HCT116 (cell line): ENCODE measurements at regions not wholly inside any gene's neighbourhood (a gene's known extent, or its start where the extent isn't known, plus 50 kb on each side); places are given as distances from the start of the nearest gene placed in this dataset.
A peak's percentile ranks its signal among the peaks of the same experiment; 100 is the strongest.

Experiments
- ATAC-seq: fragments of 200-7000 bp; cut with Tn5 transposase; 2 replicates; pipeline ENCODE4 v1.9.1; 2020; ENCODE audit warnings: mild to moderate bottlenecking, moderate library complexity
- BruUV-seq: library from RNA; stranded (reverse); fragments of 400-500 nt; replicated peaks from 2 replicates; lab custom pipeline; 2021; lab: Mats Ljungman, UMichigan
- CTCF ChIA-PET: fragments of 300-600 bp; sonication (Branson Sonifier 250); formaldehyde crosslinking; loops from one replicate; lab custom pipeline; 2021; ENCODE audit warnings: antibody characterized with exemption; lab: Charles Lee
- POLR2A ChIA-PET: fragments of 300-600, 350-600 bp; sonication (Branson Sonifier 250); formaldehyde crosslinking; loops from one replicate; lab custom pipeline; 2021; ENCODE audit warnings: antibody characterized with exemption; lab: Charles Lee
- RAD21 ChIA-PET, 2 experiments: fragments of 300-600 bp; sonication (Branson Sonifier 250); formaldehyde crosslinking; loops; one replicate each; lab custom pipeline; 2023; ENCODE audit warnings: low total read pairs in 2 of 2; ENCODE audit not compliant: uncharacterized antibody in 2 of 2, unreplicated experiment in 2 of 2, low non-redundant PET in 1 of 2; lab: Charles Lee
- DNase-seq: peaks from one replicate; pipeline ENCODE4 v3.0.0-alpha.2; 2010; ENCODE audit warnings: low read depth, low spot score
- H2AFZ ChIP-seq: fragments of 200-600 bp; shearing (Covaris generic), sonication (generic); 2 replicates; pipeline ENCODE4 v1.6.1; 2017; ENCODE audit warnings: low read depth, mixed run types, mixed read lengths, antibody characterized with exemption, low read length; ENCODE audit not compliant: poor library complexity, severe bottlenecking
- H3K27ac ChIP-seq: 2 replicates; pipeline ENCODE4 v1.5.1; 2012; ENCODE audit warnings: low read depth, low read length
- H3K27me3 ChIP-seq: fragments of 200-600 bp; sonication (generic); 2 replicates; pipeline ENCODE4 v1.6.1; 2016; ENCODE audit warnings: mixed run types, low read length, mixed read lengths; ENCODE audit not compliant: insufficient read depth
- H3K36me3 ChIP-seq, 2 experiments: fragments of 200-500 bp in 1 of 2; fragments of 200-600 bp in 1 of 2; sonication (Bioruptor generic) in 1 of 2; sonication (generic) in 1 of 2; 2 replicates each; pipeline versions ENCODE4 v1.5.1 to v1.6.1; 2014 to 2016; ENCODE audit warnings: low read length in 2 of 2, inconsistent platforms in 1 of 2, mixed read lengths in 1 of 2, mixed run types in 1 of 2; ENCODE audit not compliant: insufficient read depth in 2 of 2, control insufficient read depth in 1 of 2
- H3K4me1 ChIP-seq, 2 experiments: fragments of 200-600 bp in 1 of 2; sonication (generic) in 1 of 2; 2 replicates each; pipeline versions ENCODE4 v1.5.1 to v1.6.1; 2012 to 2017; ENCODE audit warnings: low read length in 2 of 2, inconsistent platforms in 1 of 2, mild to moderate bottlenecking in 1 of 2, mixed read lengths in 1 of 2, mixed run types in 1 of 2, moderate library complexity in 1 of 2; ENCODE audit not compliant: insufficient read depth in 2 of 2, control insufficient read depth in 1 of 2
- H3K4me2 ChIP-seq: fragments of 200-600 bp; sonication (generic); 2 replicates; pipeline ENCODE4 v1.6.1; 2017; ENCODE audit warnings: mixed run types, low read length, mixed read lengths
- H3K4me3 ChIP-seq, 2 experiments: fragments of 200-600 bp in 1 of 2; sonication (generic) in 1 of 2; replicated peaks in 1 of 2; 2 replicates each; pipeline ENCODE4 v1.5.1; 2011 to 2016; ENCODE audit warnings: low read length in 2 of 2, control low read depth in 1 of 2, low read depth in 1 of 2, mild to moderate bottlenecking in 1 of 2, mixed read lengths in 1 of 2, mixed run types in 1 of 2
- H3K79me2 ChIP-seq: fragments of 200-600 bp; sonication (generic); 2 replicates; pipeline ENCODE4 v1.6.1; 2017; ENCODE audit warnings: mild to moderate bottlenecking, mixed run types, low read length, moderate library complexity, mixed read lengths; ENCODE audit not compliant: insufficient read depth
- H3K9ac ChIP-seq: fragments of 200-600 bp; sonication (generic); 2 replicates; pipeline ENCODE4 v1.6.1; 2016; ENCODE audit warnings: low read length, mixed read lengths
- H3K9me2 ChIP-seq: fragments of 200-600 bp; sonication (generic), shearing (Covaris generic); 2 replicates; pipeline ENCODE4 v1.6.1; 2017; ENCODE audit warnings: mixed run types, mild to moderate bottlenecking, moderate library complexity; ENCODE audit not compliant: insufficient read depth
- H3K9me3 ChIP-seq, 2 experiments: fragments of 200-500 bp in 1 of 2; fragments of 200-600 bp in 1 of 2; sonication (Bioruptor generic) in 1 of 2; sonication (generic) in 1 of 2; 2 replicates each; pipeline ENCODE4 v1.6.1; 2014 to 2017; ENCODE audit warnings: low read length in 2 of 2, mixed read lengths in 2 of 2, inconsistent platforms in 1 of 2, low read depth in 1 of 2, mild to moderate bottlenecking in 1 of 2, mixed run types in 1 of 2, moderate library complexity in 1 of 2; ENCODE audit not compliant: control insufficient read depth in 1 of 2, insufficient read depth in 1 of 2
- H4K20me1 ChIP-seq: fragments of 200-600 bp; sonication (generic), shearing (Covaris generic); 2 replicates; pipeline ENCODE4 v1.6.1; 2017; ENCODE audit warnings: mixed run types, mild to moderate bottlenecking, moderate library complexity; ENCODE audit not compliant: insufficient read depth
- CBX3 ChIP-seq: IDR thresholded peaks from 2 replicates; pipeline ENCODE4 v1.6.1; 2012; ENCODE audit warnings: low read depth
- EGR1 ChIP-seq: IDR thresholded peaks from 2 replicates; pipeline ENCODE4 v1.6.1; 2012; ENCODE audit warnings: low read depth
- EZH2phosphoT487 ChIP-seq: fragments of 200-600 bp; IDR thresholded peaks from 2 replicates; pipeline ENCODE4 v1.6.1; 2018; ENCODE audit warnings: antibody characterized with exemption, borderline replicate concordance
- FOSL1 ChIP-seq: IDR thresholded peaks from 2 replicates; pipeline ENCODE4 v1.6.1; 2012; ENCODE audit warnings: low read depth
- MAX ChIP-seq: IDR thresholded peaks from 2 replicates; pipeline ENCODE4 v1.6.1; 2012
- POLR2AphosphoS5 ChIP-seq: IDR thresholded peaks from 2 replicates; pipeline ENCODE4 v1.6.1; 2011; ENCODE audit warnings: mild to moderate bottlenecking, low read depth, low read length, moderate library complexity
- RAD21 ChIP-seq: IDR thresholded peaks from 2 replicates; pipeline ENCODE4 v1.6.1; 2012; ENCODE audit warnings: low read depth, mild to moderate bottlenecking
- SIN3A ChIP-seq: IDR thresholded peaks from 2 replicates; pipeline ENCODE4 v1.6.1; 2012; ENCODE audit warnings: low read depth
- ZBTB33 ChIP-seq: IDR thresholded peaks from 2 replicates; pipeline ENCODE4 v1.6.1; 2011; ENCODE audit warnings: mild to moderate bottlenecking, low read length, moderate library complexity; ENCODE audit not compliant: insufficient replicate concordance; ENCODE audit errors: extremely low read depth
- ZFX ChIP-seq: fragments of 450-650 bp; IDR thresholded peaks from 2 replicates; pipeline ENCODE4 v1.6.1; 2017
- ZNF274 ChIP-seq: fragments of 200-500 bp; sonication (Bioruptor generic); IDR thresholded peaks from 2 replicates; pipeline ENCODE4 v1.6.1; 2014; ENCODE audit warnings: mild to moderate bottlenecking, low read depth, low read length, inconsistent platforms
- intact Hi-C: fragments of 100-400 bp; cut with micrococcal nuclease; formaldehyde crosslinking; loops from 2 replicates; pipeline ENCODE4 v1.10.0; 2022

GRCh38 chrX:44432641-44433040 lies 89.2 kb upstream of the EFHC2 start (continued):
- TF ChIP-seq EZH2phosphoT487 = no peak
- TF ChIP-seq RAD21 = no peak
- no peak for TF ChIP-seq CBX3
- TF ChIP-seq EGR1 = no peak

GRCh38 chrX:44431194-44431593 lies 87.7 kb upstream of the EFHC2 start:
- Histone ChIP-seq H3K4me3 (no peak overlapping the region), H3K27me3 (no peaks in the 10 kb centered on the region), H2AFZ (no peak overlapping the region), H3K79me2 (no peaks in the 10 kb centered on the region), H3K4me1 (peaks cover 0 to 16% of the 10 kb centered on the region in 2 experiments; a peak in 2 of 4 replicates), H4K20me1 (no peaks in the 10 kb centered on the region), H3K9me2 (no peaks in the 10 kb centered on the region), H3K36me3 (no peaks in the 10 kb centered on the region), H3K9ac (no peak overlapping the region), H3K4me2 (peak overlapping the region; percentile 25; the same call in 1 of the 2 replicates), H3K27ac (no peak overlapping the region), H3K9me3 (no peaks in the 10 kb centered on the region)
- RAD21 ChIA-PET = no interaction called here
- POLR2A ChIA-PET = no interaction called here
- peak; percentile 6 for DNase-seq
- TF ChIP-seq SIN3A = no peak
- no peak for TF ChIP-seq ZBTB33
- 0 out of 2 replicates have a peak, but pooled peaks have one; percentile 28 for TF ChIP-seq FOSL1
- no peak for TF ChIP-seq POLR2AphosphoS5
- no peak for TF ChIP-seq CBX3
- no peak for TF ChIP-seq ZFX
- no peak for TF ChIP-seq ZNF274
- no peak for TF ChIP-seq MAX
- no TSS peak for BruUV-seq
- intact Hi-C loops = loop anchor here (5.0 kb wide), 1 partner anchor 121 kb away; no protein-coding TSS in a partner anchor
- ATAC-seq = 0 out of 2 replicates have a peak, but pooled peaks have one; percentile 49
- CTCF ChIA-PET = no interaction called here
